MCF 10A (cell line): ENCODE measurements at regions not wholly inside any gene's neighbourhood (a gene's known extent, or its start where the extent isn't known, plus 50 kb on each side); places are given as distances from the start of the nearest gene placed in this dataset.

Experiments
- BruUV-seq: library from RNA; stranded (reverse); fragments of 400-500 nt; replicated peaks from 2 replicates; lab custom pipeline; 2021; lab: Mats Ljungman, UMichigan
- CTCF ChIA-PET: fragments of 300-600 bp; sonication (Branson Sonifier 250); formaldehyde crosslinking; extraction: SDS; loops from one replicate; lab custom pipeline; 2021; ENCODE audit warnings: antibody characterized with exemption, inconsistent platforms; lab: Yijun Ruan, JAX
- POLR2A ChIA-PET: fragments of 300-600, 350-650 bp; sonication (Branson Sonifier 250); formaldehyde crosslinking; extraction: SDS; loops from one replicate; lab custom pipeline; 2020; ENCODE audit warnings: antibody characterized with exemption, inconsistent platforms; lab: Yijun Ruan, JAX
- DNase-seq: peaks from one replicate; pipeline ENCODE4 v3.0.0-alpha.2; 2018; ENCODE audit not compliant: unreplicated experiment
- H3K27ac Mint-ChIP-seq: one replicate; pipeline ENCODE4 v1.8.0; 2022; ENCODE audit warnings: mild to moderate bottlenecking, low read depth, mixed read lengths; ENCODE audit not compliant: unreplicated experiment
- H3K27me3 Mint-ChIP-seq: one replicate; pipeline ENCODE4 v1.8.0; 2022; ENCODE audit warnings: mixed read lengths; ENCODE audit not compliant: insufficient read depth, unreplicated experiment
- H3K36me3 Mint-ChIP-seq: one replicate; pipeline ENCODE4 v1.8.0; 2022; ENCODE audit warnings: mild to moderate bottlenecking, moderate library complexity, mixed read lengths; ENCODE audit not compliant: insufficient read depth, unreplicated experiment
- H3K4me1 Mint-ChIP-seq: one replicate; pipeline ENCODE4 v1.8.0; 2022; ENCODE audit warnings: mixed read lengths; ENCODE audit not compliant: insufficient read depth, unreplicated experiment
- H3K4me3 Mint-ChIP-seq: one replicate; pipeline ENCODE4 v1.8.0; 2022; ENCODE audit warnings: mild to moderate bottlenecking, moderate library complexity, mixed read lengths; ENCODE audit not compliant: unreplicated experiment
- H3K9me3 Mint-ChIP-seq: one replicate; pipeline ENCODE4 v1.8.0; 2022; ENCODE audit warnings: mixed read lengths; ENCODE audit not compliant: unreplicated experiment
- CTCF ChIP-seq: fragments of 200-600 bp; IDR thresholded peaks from one replicate; pipeline ENCODE4 v1.8.0; 2022; ENCODE audit warnings: antibody characterized with exemption, mild to moderate bottlenecking; ENCODE audit not compliant: unreplicated experiment
- intact Hi-C: fragments of 100-400 bp; cut with micrococcal nuclease; formaldehyde crosslinking; loops from 2 replicates; pipeline ENCODE4 v1.14.1; 2022

- no TSS peak for BruUV-seq
- Mint-ChIP-seq H3K9me3 (peaks cover 15% of the 10 kb centered on the region), H3K4me3 (no peak overlapping the region), H3K27me3 (peaks cover 10% of the 10 kb centered on the region), H3K4me1 (no peaks in the 10 kb centered on the region), H3K36me3 (no peaks in the 10 kb centered on the region), H3K27ac (no peak overlapping the region)
- ChIA-PET CTCF (interaction anchor here (0.6 to 1.4 kb wide), 7 partner anchors 9 to 731 kb away, joined by 3 to 6 read pairs (median 3); no protein-coding TSS in a partner anchor), POLR2A (interaction anchor here (0.6 kb wide), 1 partner anchor 586 kb away, joined by 5 read pairs; no protein-coding TSS in a partner anchor)
- intact Hi-C loops = loop anchor here (1.0 kb wide), 1 partner anchor 729 kb away; no protein-coding TSS in a partner anchor
- DNase-seq = peak; percentile 8
- TF ChIP-seq CTCF = no peak
These were observed 342.6 kb downstream of the NOVA1 start for GRCh38 chr14:26255213-26255612.

GRCh38 chr14:26252176-26252575 is 345.7 kb downstream of the NOVA1 start:
- H3K4me1 Mint-ChIP-seq = no peaks in the 10 kb centered on the region
- H3K4me3 Mint-ChIP-seq = no peak overlapping the region
- ChIA-PET CTCF (no interaction called here), POLR2A (interaction anchor here (0.7 kb wide), 1 partner anchor 13 kb away, joined by 3 read pairs; no protein-coding TSS in a partner anchor)
- peaks cover 21% of the 10 kb centered on the region for H3K9me3 Mint-ChIP-seq
- H3K27ac Mint-ChIP-seq = no peak overlapping the region
- peaks cover 11% of the 10 kb centered on the region for H3K27me3 Mint-ChIP-seq
- intact Hi-C loops = no loop called here
- no peak for TF ChIP-seq CTCF
- DNase-seq = no peak
- no peaks in the 10 kb centered on the region for H3K36me3 Mint-ChIP-seq
- BruUV-seq = no TSS peak

GRCh38 chr14:26233118-26233517 is 364.7 kb downstream of the NOVA1 start:
- H3K9me3 Mint-ChIP-seq = no peaks in the 10 kb centered on the region
- intact Hi-C loops = no loop called here
- BruUV-seq = no TSS peak
- no peak for TF ChIP-seq CTCF
- ChIA-PET CTCF (interaction anchor here (0.5 kb wide), 1 partner anchor 381 kb away, joined by 3 read pairs; no protein-coding TSS in a partner anchor), POLR2A (no interaction called here)
- H3K36me3 Mint-ChIP-seq = no peaks in the 10 kb centered on the region
- no peak overlapping the region for H3K4me3 Mint-ChIP-seq
- peaks cover 12% of the 10 kb centered on the region for H3K27me3 Mint-ChIP-seq
- H3K27ac Mint-ChIP-seq = no peak overlapping the region
- no peak for DNase-seq
- no peaks in the 10 kb centered on the region for H3K4me1 Mint-ChIP-seq

- no peak for DNase-seq
- no peak overlapping the region for H3K27ac Mint-ChIP-seq
- no peaks in the 10 kb centered on the region for H3K36me3 Mint-ChIP-seq
- ChIA-PET POLR2A (no interaction called here), CTCF (interaction anchor here (0.6 to 0.7 kb wide), 2 partner anchors 28 to 40 kb away, joined by 3 read pairs; no protein-coding TSS in a partner anchor)
- no peaks in the 10 kb centered on the region for H3K4me1 Mint-ChIP-seq
- intact Hi-C loops = no loop called here
- peaks cover 23% of the 10 kb centered on the region for H3K9me3 Mint-ChIP-seq
- BruUV-seq = no TSS peak
- H3K27me3 Mint-ChIP-seq = peaks cover 35% of the 10 kb centered on the region
- TF ChIP-seq CTCF = no peak
- no peak overlapping the region for H3K4me3 Mint-ChIP-seq
These were observed 379.0 kb downstream of the NOVA1 start for GRCh38 chr14:26218861-26219260.
